BJ (cell line): ENCODE measurements at regions not wholly inside any gene's neighbourhood (a gene's known extent, or its start where the extent isn't known, plus 50 kb on each side); places are given as distances from the start of the nearest gene placed in this dataset.
"Not testable (repeated sequence)": the region's sequence is repeated elsewhere in the genome, so short reads cannot be mapped to it uniquely, and the experiment has no call there.

Experiments used
- CTCF ChIA-PET: fragments of 350-600 bp; formaldehyde crosslinking; extraction: SDS; loops from one replicate; lab custom pipeline; 2021; ENCODE audit warnings: antibody characterized with exemption, inconsistent platforms; lab: Yijun Ruan, JAX
- POLR2A ChIA-PET: fragments of 300-600 bp; sonication (Branson Sonifier 250); formaldehyde crosslinking; extraction: SDS; loops from one replicate; lab custom pipeline; 2021; ENCODE audit warnings: antibody characterized with exemption; lab: Charles Lee
- DNase-seq: peaks from one replicate; pipeline ENCODE4 v3.0.0-alpha.2; 2011; ENCODE audit warnings: low read depth
- H3K27me3 ChIP-seq: 2 replicates; pipeline ENCODE4 v1.6.0; 2011; ENCODE audit warnings: low read length; ENCODE audit not compliant: control insufficient read depth, insufficient read depth
- H3K36me3 ChIP-seq: 2 replicates; pipeline ENCODE4 v1.5.1; 2011; ENCODE audit warnings: low read length; ENCODE audit not compliant: control insufficient read depth, insufficient read depth
- H3K4me3 ChIP-seq: 2 replicates; pipeline ENCODE4 v1.5.1; 2011; ENCODE audit warnings: low read depth, mild to moderate bottlenecking, control low read depth, low read length
- CTCF ChIP-seq: IDR thresholded peaks from 2 replicates; pipeline ENCODE4 v1.5.1; 2011; ENCODE audit warnings: low read depth, mild to moderate bottlenecking, control low read depth, inconsistent platforms, low read length, moderate library complexity; ENCODE audit not compliant: insufficient read depth

- Histone ChIP-seq H3K36me3 (no peaks in the 10 kb centered on the region), H3K4me3 (no peak overlapping the region), H3K27me3 (no peaks in the 10 kb centered on the region)
- no peak for TF ChIP-seq CTCF
- CTCF ChIA-PET: interaction anchor here (2.3 kb wide), 1 partner anchor 15 kb away, joined by 5 read pairs; no protein-coding TSS in a partner anchor
- no peak for DNase-seq
- POLR2A ChIA-PET: no interaction called here
Observed at GRCh38 chr4:128538111-128538882, 250.7 kb upstream of the PGRMC2 start.

DNA sequence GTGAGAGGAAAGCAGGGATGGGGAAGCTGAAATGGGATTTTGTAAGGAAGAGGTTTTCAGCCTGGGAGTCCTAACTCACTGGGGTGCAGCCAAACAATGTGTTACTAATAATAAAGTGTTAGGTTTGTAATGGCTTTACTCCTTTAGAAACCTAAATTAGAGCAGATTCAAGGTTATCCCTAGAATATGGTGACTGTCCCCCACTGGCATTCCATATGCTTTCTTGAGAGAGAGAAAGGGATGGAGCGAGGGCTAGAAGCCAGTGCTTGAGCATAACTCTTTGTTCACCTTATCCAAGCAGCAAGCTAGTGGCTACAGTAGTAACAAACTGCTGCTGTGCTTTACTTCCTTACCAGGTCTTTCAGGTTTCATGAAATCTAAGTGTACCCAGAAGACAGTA lies 249.1 kb upstream of the PGRMC2 start:
- CTCF ChIA-PET: interaction anchor here (2.3 kb wide), 1 partner anchor 17 kb away, joined by 5 read pairs; no protein-coding TSS in a partner anchor

DNA sequence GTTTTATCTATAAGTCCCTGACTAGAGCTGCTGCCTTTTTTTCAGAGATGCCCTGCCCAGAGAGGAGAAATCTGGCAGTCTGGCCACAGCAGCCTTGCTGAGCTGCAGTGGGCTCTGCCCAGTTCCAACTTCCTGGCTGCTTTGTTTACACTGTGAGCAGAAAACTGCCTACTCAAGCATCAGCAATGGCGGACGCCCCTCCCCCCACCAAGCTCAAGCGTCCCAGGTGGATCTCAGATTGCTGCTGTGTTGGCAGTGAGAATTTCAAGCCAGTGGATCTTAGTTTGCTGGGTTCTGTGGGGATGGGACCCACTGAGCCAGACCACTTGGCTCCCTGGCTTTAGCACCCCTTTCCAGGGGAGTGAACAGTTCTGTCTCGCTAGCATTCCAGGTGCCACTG lies 247.9 kb upstream of the PGRMC2 start:
- H3K27me3 ChIP-seq, H3K4me3 ChIP-seq, H3K36me3 ChIP-seq, DNase-seq, POLR2A ChIA-PET: not testable (repeated sequence)
- CTCF ChIA-PET: interaction anchor here (2.3 kb wide), 1 partner anchor 18 kb away, joined by 5 read pairs; no protein-coding TSS in a partner anchor

More for the DNA sequence above, 249.1 kb upstream of the PGRMC2 start:
- POLR2A ChIA-PET: no interaction called here
- DNase-seq: no peak
- Histone ChIP-seq H3K4me3 (no peak overlapping the region), H3K36me3 (no peaks in the 10 kb centered on the region), H3K27me3 (no peaks in the 10 kb centered on the region)
- no peak for TF ChIP-seq CTCF

DNA sequence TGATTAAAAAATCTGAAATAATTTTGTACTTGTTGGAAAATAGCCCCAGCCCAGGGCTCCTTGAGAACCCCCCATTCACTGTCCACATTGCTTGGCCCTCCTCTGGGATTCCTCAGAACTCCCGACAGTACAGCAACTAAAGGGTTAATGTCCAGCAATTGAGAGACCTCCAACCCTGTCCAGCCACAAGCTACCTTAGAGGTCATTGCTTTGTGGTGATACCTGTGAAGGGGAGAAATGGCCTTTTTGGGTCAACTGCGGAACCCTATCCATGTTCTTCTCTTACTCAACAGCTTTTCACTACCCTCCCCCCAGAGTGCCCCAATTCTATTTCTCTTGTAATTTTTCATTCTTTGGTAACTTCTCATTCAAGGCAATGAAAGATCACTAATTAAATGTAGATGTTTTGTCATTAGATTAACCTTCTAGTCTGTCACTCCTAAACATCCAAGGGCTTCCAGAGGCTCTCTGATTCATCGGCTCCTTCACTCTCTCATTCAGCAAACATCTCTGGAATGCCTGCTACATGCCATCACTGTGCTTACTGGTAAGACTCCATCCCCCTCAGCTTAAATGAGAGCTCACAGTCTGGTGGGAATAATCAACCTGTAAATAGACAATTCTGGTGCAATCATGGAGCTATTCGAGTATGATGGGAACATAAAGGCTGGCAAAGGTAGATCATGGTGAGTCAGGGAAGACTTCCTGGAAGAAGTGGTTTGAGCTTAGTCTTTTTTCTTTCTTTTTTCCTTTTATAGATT lies 241.4 kb upstream of the PGRMC2 start:
- Histone ChIP-seq H3K36me3 (no peaks in the 10 kb centered on the region), H3K27me3 (no peaks in the 10 kb centered on the region), H3K4me3 (no peak overlapping the region)
- DNase-seq: peak; percentile 98
- TF ChIP-seq CTCF: no peak
- POLR2A ChIA-PET: interaction anchor here (0.6 to 1.3 kb wide), 4 partner anchors 12 to 638 kb away, joined by 3 to 8 read pairs (median 6); no protein-coding TSS in a partner anchor
- CTCF ChIA-PET: interaction anchor here (0.7 to 1.9 kb wide), 8 partner anchors 10 to 294 kb away, joined by 3 to 7 read pairs (median 4); no protein-coding TSS in a partner anchor

DNA sequence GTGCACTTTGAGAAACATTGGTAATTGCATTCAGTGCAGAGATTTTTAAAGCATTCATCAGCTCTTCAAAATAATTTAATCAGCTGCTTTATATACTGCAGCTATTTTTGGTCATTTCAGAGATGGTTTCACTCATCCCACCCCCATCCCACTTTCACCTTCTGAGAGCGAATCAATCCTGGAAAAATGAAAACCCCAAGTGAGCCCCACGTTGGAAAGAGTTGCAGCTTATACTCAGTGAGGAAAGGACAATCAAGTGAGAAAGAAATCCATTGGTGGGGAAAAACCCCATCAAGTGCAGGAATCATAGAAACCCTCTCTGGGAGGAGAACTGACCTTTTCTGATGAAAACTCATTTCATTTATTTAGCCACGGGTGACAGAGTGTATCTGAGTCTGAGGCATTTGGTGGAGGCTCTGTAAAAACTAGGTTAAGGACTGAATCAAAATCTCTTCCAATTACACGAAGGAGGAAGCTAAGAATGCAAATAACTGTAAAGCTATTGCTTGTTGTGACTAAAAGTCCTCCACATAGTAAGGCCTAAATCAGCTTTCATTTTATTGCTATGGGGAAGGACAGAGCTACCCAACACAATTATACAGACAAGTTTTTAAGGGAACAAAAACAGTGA lies 240.4 kb upstream of the PGRMC2 start:
- no peak for TF ChIP-seq CTCF
- H3K27me3 ChIP-seq: no peaks in the 10 kb centered on the region
- H3K4me3 ChIP-seq: no peak overlapping the region
- no peak for DNase-seq
- ChIA-PET CTCF (interaction anchor here (0.8 to 1.9 kb wide), 3 partner anchors 9 to 74 kb away, joined by 4 read pairs; no protein-coding TSS in a partner anchor), POLR2A (interaction anchor here (0.6 to 1.3 kb wide), 3 partner anchors 11 to 637 kb away, joined by 3 to 7 read pairs (median 5); no protein-coding TSS in a partner anchor)
- H3K36me3 ChIP-seq: no peaks in the 10 kb centered on the region
